ENCODE measurements at regions not wholly inside any gene's neighbourhood (a gene's known extent, or its start where the extent isn't known, plus 50 kb on each side); places are given as distances from the start of the nearest gene placed in this dataset.

DNA sequence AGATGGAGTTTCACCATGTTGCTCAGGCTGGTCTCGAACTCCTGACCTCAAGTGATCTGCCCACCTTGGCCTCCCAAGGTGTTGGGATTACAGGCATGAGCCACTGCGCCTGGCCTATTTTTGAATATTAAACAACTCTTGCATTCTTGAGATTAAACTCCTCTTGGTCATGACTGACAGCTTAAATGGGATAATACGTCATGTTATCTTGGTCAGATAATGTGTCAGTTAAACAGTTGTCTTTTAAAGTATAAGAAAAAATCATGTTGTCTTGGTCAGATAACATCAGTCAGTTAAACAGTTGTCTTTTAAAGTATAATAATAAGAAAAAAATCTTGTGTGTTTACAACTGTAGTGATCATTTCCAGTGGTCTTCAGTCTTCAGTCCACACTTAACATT lies 73.6 kb upstream of the SYPL1 start:
- Mint-ChIP-seq H3K9me3 (ENCODE audit: unreplicated experiment) (no peaks in the 10 kb centered on the region), H3K27ac (ENCODE audit: low read depth, unreplicated experiment) (no peak overlapping the region), H3K27me3 (ENCODE audit: insufficient read depth, unreplicated experiment) (no peaks in the 10 kb centered on the region), H3K4me1 (ENCODE audit: insufficient read depth, unreplicated experiment) (peaks cover 17% of the 10 kb centered on the region), H3K4me3 (ENCODE audit: unreplicated experiment) (no peak overlapping the region), H3K36me3 (ENCODE audit: insufficient read depth, unreplicated experiment) (no peaks in the 10 kb centered on the region)
- DNase-seq (ENCODE audit: unreplicated experiment), result no peak
- no TSS peak for BruUV-seq (replicated peaks)
- intact Hi-C loops (cut with micrococcal nuclease), result no loop called here
- CTCF ChIA-PET, result no interaction called here
- TF ChIP-seq, protein P1, sequence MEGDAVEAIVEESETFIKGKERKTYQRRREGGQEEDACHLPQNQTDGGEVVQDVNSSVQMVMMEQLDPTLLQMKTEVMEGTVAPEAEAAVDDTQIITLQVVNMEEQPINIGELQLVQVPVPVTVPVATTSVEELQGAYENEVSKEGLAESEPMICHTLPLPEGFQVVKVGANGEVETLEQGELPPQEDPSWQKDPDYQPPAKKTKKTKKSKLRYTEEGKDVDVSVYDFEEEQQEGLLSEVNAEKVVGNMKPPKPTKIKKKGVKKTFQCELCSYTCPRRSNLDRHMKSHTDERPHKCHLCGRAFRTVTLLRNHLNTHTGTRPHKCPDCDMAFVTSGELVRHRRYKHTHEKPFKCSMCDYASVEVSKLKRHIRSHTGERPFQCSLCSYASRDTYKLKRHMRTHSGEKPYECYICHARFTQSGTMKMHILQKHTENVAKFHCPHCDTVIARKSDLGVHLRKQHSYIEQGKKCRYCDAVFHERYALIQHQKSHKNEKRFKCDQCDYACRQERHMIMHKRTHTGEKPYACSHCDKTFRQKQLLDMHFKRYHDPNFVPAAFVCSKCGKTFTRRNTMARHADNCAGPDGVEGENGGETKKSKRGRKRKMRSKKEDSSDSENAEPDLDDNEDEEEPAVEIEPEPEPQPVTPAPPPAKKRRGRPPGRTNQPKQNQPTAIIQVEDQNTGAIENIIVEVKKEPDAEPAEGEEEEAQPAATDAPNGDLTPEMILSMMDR (IDR thresholded peaks at IDR 0.05; ENCODE audit: unreplicated experiment), result no peak
- POLR2A ChIA-PET, result interaction anchor here (1.1 kb wide), 1 partner anchor 72 kb away, joined by 3 read pairs; no protein-coding TSS in a partner anchor

DNA sequence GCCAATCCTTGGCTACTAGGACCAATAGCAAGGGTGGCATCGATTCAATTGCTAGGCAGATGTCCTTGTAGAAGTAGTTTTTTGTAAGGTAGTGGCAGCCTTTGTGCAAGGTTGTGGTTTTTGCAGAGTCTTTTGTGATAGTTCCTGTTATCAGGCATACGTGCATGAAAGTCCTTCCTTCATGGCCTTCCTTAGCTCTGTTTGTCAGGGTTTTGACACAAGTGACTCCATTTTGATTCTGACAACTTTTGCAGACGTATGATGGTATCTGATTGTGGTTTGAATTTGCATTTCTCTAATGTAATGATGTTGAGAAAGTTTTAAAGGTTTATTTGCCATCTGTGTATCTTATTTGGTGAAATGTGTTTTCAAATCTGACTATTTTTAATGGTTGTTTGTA lies 71.8 kb upstream of the SYPL1 start:
- no TSS peak for BruUV-seq (replicated peaks)
- H3K36me3 Mint-ChIP-seq (ENCODE audit: insufficient read depth, unreplicated experiment), result no peaks in the 10 kb centered on the region
- no peak overlapping the region for H3K4me3 Mint-ChIP-seq (ENCODE audit: unreplicated experiment)
- TF ChIP-seq, protein P1 (IDR thresholded peaks at IDR 0.05; ENCODE audit: unreplicated experiment), result no peak
- no peaks in the 10 kb centered on the region for H3K9me3 Mint-ChIP-seq (ENCODE audit: unreplicated experiment)
- intact Hi-C loops (cut with micrococcal nuclease), result no loop called here
- POLR2A ChIA-PET, result interaction anchor here (0.8 to 1.0 kb wide), 3 partner anchors 19 to 210 kb away, joined by 3 to 4 read pairs (median 3); no protein-coding TSS in a partner anchor
- H3K27me3 Mint-ChIP-seq (ENCODE audit: insufficient read depth, unreplicated experiment), result no peaks in the 10 kb centered on the region
- DNase-seq (ENCODE audit: unreplicated experiment), result no peak
- H3K27ac Mint-ChIP-seq (ENCODE audit: low read depth, unreplicated experiment), result no peak overlapping the region
- peaks cover 20% of the 10 kb centered on the region for H3K4me1 Mint-ChIP-seq (ENCODE audit: insufficient read depth, unreplicated experiment)
- CTCF ChIA-PET, result no interaction called here

DNA sequence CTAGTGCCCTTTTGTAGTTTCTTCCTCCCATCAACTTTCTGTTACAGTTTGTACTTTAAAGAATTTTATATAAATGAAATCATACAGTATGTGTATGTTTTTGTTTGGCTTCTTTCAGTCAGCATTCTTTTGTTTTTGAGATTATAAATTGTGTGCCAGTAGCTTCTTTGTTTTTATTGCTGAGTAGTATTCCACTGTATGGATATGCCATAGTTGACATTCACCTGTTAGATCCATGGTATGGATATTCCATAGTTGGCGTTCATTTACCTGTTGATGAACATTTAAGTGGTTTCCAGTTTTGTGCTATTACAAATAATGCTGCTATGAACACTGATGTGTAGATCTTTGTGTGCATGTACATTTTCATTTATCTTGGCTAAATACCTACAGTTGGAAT lies 70.8 kb upstream of the SYPL1 start:
- BruUV-seq (replicated peaks), result no TSS peak
- H3K4me1 Mint-ChIP-seq (ENCODE audit: insufficient read depth, unreplicated experiment), result peaks cover 17% of the 10 kb centered on the region
- H3K27ac Mint-ChIP-seq (ENCODE audit: low read depth, unreplicated experiment), result no peak overlapping the region
- H3K4me3 Mint-ChIP-seq (ENCODE audit: unreplicated experiment), result no peak overlapping the region
- DNase-seq (ENCODE audit: unreplicated experiment), result no peak
- no peaks in the 10 kb centered on the region for H3K9me3 Mint-ChIP-seq (ENCODE audit: unreplicated experiment)
- H3K36me3 Mint-ChIP-seq (ENCODE audit: insufficient read depth, unreplicated experiment), result no peaks in the 10 kb centered on the region
- TF ChIP-seq, protein P1 (IDR thresholded peaks at IDR 0.05; ENCODE audit: unreplicated experiment), result no peak
- intact Hi-C loops (cut with micrococcal nuclease), result no loop called here
- no peaks in the 10 kb centered on the region for H3K27me3 Mint-ChIP-seq (ENCODE audit: insufficient read depth, unreplicated experiment)
- ChIA-PET CTCF (interaction anchor here (1.1 to 1.3 kb wide), 2 partner anchors 16 to 280 kb away, joined by 3 to 5 read pairs; no protein-coding TSS in a partner anchor), POLR2A (no interaction called here)

DNA sequence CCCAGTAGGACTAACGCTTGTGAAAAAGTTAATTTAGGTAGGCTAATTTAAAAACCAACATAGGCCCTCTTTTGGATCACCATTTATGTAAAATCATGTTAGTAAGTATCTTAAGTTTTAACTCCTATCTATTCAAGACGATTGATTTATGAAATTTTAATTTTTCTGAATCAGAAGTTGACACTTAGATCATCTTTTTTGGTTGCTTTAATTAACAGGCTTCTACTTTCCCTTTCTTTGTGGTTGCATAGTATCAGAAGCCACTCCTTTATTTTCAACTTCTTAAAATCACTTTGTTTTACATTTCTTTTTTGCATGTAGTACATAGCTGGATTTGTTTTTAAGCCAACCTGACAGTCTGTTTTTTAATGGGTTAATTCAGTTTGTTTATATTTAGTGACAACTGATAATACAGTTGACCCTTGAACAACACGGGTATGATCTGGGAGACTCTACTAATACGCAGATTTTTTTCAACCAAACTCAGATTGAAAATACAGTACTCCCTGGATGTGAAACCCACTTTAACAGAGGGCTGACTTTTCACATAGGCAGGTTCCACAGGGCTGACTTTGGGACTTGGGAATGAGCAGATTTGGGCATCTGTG lies 69.7 kb upstream of the SYPL1 start:
- no TSS peak for BruUV-seq (replicated peaks)
- Mint-ChIP-seq H3K27me3 (ENCODE audit: insufficient read depth, unreplicated experiment) (no peaks in the 10 kb centered on the region), H3K4me3 (ENCODE audit: unreplicated experiment) (no peak overlapping the region), H3K27ac (ENCODE audit: low read depth, unreplicated experiment) (no peak overlapping the region), H3K9me3 (ENCODE audit: unreplicated experiment) (no peaks in the 10 kb centered on the region), H3K4me1 (ENCODE audit: insufficient read depth, unreplicated experiment) (peaks cover 8% of the 10 kb centered on the region), H3K36me3 (ENCODE audit: insufficient read depth, unreplicated experiment) (no peaks in the 10 kb centered on the region)
- intact Hi-C loops (cut with micrococcal nuclease), result no loop called here
- POLR2A ChIA-PET, result interaction anchor here (0.6 kb wide), 1 partner anchor 22 kb away, joined by 3 read pairs; no protein-coding TSS in a partner anchor
- TF ChIP-seq, protein P1 (IDR thresholded peaks at IDR 0.05; ENCODE audit: unreplicated experiment), result no peak
- DNase-seq (ENCODE audit: unreplicated experiment), result no peak
- CTCF ChIA-PET, result interaction anchor here (1.3 kb wide), 1 partner anchor 14 kb away, joined by 5 read pairs; no protein-coding TSS in a partner anchor
